Mesothelial cell of epicardium (in vitro differentiated cells): ENCODE measurements at regions not wholly inside any gene's neighbourhood (a gene's known extent, or its start where the extent isn't known, plus 50 kb on each side); places are given as distances from the start of the nearest gene placed in this dataset.

Experiments used
- DNase-seq, 2 experiments: peaks; one replicate each; pipeline ENCODE4 v3.0.0; 2021; ENCODE audit warnings: low spot score in 2 of 2; ENCODE audit not compliant: unreplicated experiment in 2 of 2
- H3K27ac Mint-ChIP-seq: 2 replicates; pipeline ENCODE4 v1.8.0; 2021; ENCODE audit warnings: mixed read lengths
- H3K27me3 Mint-ChIP-seq: 2 replicates; pipeline ENCODE4 v1.8.0; 2021; ENCODE audit warnings: low read depth, mixed read lengths
- H3K36me3 Mint-ChIP-seq: 2 replicates; pipeline ENCODE4 v1.8.0; 2021; ENCODE audit warnings: mixed read lengths
- H3K4me1 Mint-ChIP-seq: 2 replicates; pipeline ENCODE4 v1.8.0; 2021; ENCODE audit warnings: mixed read lengths
- H3K4me3 Mint-ChIP-seq: 2 replicates; pipeline ENCODE4 v1.8.0; 2021; ENCODE audit warnings: mild to moderate bottlenecking, moderate library complexity, mixed read lengths
- H3K9me3 Mint-ChIP-seq: 2 replicates; pipeline ENCODE4 v1.8.0; 2021; ENCODE audit warnings: mixed read lengths
- CTCF ChIP-seq: fragments of 200-600 bp; sonication (generic); IDR thresholded peaks from one replicate; pipeline ENCODE4 v1.5.0; 2021; ENCODE audit warnings: antibody characterized with exemption; ENCODE audit not compliant: unreplicated experiment

GRCh38 chr10:101289541-101289940, 60.3 kb upstream of the LBX1 start:
- Mint-ChIP-seq H3K4me1 (peaks cover 14% of the 10 kb centered on the region), H3K4me3 (no peak overlapping the region), H3K27me3 (peaks cover 93% of the 10 kb centered on the region)

DNA sequence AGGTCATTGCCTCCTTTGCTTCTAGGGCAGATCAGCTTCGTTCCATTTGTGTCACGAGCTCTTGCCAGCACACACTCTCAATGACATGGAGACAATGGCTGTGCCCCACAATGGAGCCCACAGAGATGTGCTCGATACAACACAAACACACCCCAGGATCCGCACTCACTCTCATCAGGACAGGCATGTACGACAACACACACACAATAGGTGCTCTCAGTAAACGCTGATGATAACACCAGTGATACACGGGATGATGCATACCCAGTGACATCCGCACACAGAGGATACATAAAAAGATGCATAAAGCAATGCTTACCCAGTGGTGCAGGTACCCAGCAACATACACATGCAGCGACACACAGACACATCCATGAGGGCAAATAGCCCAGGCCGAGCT, 61.2 kb upstream of the LBX1 start:
- no peak for DNase-seq
- H3K4me3 Mint-ChIP-seq = peak overlapping the region; percentile 1
- no peak for TF ChIP-seq CTCF
- H3K27me3 Mint-ChIP-seq = peaks cover 93% of the 10 kb centered on the region
- no peaks in the 10 kb centered on the region for H3K9me3 Mint-ChIP-seq
- peaks cover 13% of the 10 kb centered on the region for H3K4me1 Mint-ChIP-seq
- H3K36me3 Mint-ChIP-seq = no peaks in the 10 kb centered on the region
- no peak overlapping the region for H3K27ac Mint-ChIP-seq

More at GRCh38 chr10:101289541-101289940, 60.3 kb upstream of the LBX1 start:
- H3K36me3 Mint-ChIP-seq = no peaks in the 10 kb centered on the region
- no peak for TF ChIP-seq CTCF
- H3K27ac Mint-ChIP-seq = no peak overlapping the region
- no peak for DNase-seq
- no peaks in the 10 kb centered on the region for H3K9me3 Mint-ChIP-seq

DNA sequence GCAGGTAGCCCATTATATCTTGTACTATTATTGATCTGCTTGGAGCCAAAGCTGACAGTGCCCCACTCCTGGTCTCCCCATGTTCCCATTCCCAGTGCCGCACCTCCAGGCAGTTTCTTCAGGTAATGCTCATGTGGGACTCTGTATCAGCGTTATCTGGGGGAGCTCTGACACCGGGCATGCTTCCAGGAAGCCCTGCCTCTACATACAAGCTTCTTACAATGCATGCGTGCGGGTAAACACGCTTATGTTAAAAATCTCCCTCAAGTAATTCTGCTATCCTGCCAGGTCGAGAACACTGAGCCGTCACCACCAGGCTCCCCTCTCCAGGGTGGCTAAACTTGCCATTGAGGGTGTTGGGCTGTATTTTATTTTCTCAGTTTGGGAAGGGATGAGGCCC, 61.6 kb upstream of the LBX1 start:
- Mint-ChIP-seq H3K9me3 (no peaks in the 10 kb centered on the region), H3K4me3 (peak overlapping the region; percentile 81), H3K27me3 (peaks cover 93% of the 10 kb centered on the region), H3K36me3 (no peaks in the 10 kb centered on the region), H3K4me1 (peaks cover 10% of the 10 kb centered on the region), H3K27ac (no peak overlapping the region)
- TF ChIP-seq CTCF = no peak
- no peak for DNase-seq

DNA sequence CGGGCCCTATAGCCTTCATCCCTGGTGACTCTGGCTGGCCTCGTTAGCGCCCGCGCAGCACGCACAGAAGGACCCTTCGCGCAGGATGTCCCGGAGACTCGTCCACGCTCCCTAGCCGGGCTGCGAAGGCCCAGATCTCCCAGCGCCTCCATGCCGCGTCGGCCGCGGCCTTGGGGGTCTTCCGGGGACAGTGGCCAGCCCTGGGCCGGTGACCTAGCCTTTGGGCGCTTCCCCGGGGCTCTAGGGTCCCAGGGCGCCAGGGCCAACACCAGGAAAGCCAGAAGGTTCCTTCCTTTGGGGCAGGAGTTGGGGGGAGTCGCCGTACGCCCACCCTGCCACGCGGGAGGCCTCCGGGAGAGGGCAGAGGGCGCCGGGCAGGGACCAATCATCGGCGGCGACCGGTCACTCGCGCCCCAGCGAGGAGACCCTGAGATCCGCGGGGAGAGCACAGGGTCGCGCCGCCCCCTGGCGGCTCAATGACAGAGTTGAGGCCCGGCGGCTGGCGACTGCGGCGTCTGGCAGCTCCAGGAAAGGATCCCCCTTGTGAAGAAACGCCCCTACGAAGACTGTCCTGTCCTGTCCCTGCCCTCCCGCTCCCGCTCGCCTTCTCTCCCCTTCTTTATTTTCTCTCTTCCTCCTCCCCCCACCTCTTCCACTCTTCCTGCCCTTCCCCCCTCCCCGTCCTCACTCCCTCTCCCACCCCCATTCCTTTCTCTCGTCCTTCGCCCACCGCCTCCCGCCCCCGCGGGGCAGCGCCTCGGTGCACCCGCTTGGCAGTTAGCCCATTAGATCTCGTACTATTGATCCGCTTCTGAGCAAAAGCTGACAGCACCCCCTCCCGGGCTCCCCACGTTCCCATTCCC, 62.3 kb upstream of the LBX1 start:
- Mint-ChIP-seq H3K36me3 (no peaks in the 10 kb centered on the region), H3K4me1 (peaks cover 10% of the 10 kb centered on the region), H3K27me3 (peaks cover 92% of the 10 kb centered on the region), H3K4me3 (peak overlapping the region; percentile 81), H3K27ac (no peak overlapping the region), H3K9me3 (no peaks in the 10 kb centered on the region)
- peak; percentile 59 to 66 for DNase-seq
- TF ChIP-seq CTCF = peak; percentile 86

DNA sequence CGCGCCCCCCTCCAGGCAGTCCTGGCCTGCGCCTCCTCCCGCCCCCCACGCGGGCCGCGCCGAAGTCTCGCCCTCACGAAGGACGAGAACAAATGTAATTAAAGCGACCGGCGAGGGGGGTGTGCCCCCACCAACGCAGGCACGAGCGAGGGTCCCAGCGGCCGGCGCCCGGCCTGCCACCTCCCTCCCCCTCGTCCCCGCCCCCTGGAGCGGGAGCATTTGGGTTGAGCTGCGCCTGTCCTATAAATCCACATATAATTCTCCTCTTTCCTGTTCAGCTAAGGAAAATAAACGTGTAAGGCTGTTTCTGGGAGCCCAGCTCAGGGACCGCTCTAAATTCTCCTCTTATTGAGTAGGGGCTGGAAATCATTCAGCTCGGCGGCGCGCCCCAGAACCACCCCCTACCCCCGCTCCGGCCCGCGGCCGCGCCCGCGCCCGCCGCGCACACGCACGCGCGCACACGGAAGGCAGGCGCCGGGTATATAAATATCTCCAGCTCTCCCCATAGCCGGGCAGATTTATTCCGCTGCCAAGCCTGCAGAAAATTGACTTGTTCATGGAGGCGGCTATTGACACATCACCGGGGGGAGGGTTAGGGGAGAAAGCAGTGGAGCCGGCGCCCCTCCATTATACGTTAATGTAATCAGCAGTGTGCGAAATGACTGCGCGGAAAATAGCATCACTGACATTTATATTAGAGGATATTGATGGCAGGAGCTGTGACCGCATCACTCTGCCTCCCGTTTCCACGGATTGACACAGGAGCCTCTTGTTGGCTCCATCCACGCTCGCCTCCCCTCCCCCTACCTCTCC, 61.6 kb upstream of the BTRC start:
- H3K9me3 Mint-ChIP-seq = no peaks in the 10 kb centered on the region
- no peaks in the 10 kb centered on the region for H3K36me3 Mint-ChIP-seq
- H3K4me1 Mint-ChIP-seq = peaks cover 10% of the 10 kb centered on the region
- H3K27me3 Mint-ChIP-seq = peaks cover 92% of the 10 kb centered on the region
- H3K27ac Mint-ChIP-seq = no peak overlapping the region
- no peak for TF ChIP-seq CTCF
- peak overlapping the region; percentile 81 for H3K4me3 Mint-ChIP-seq
- DNase-seq = no peak
